ENCODE measurements at regions not wholly inside any gene's neighbourhood (a gene's known extent, or its start where the extent isn't known, plus 50 kb on each side); places are given as distances from the start of the nearest gene placed in this dataset.

- DNase-seq = peak; percentile 22
These were observed 55.8 kb upstream of the SHC3 start for GRCh38 chr9:89234205-89235067.

- DNase-seq = no peak
These were observed 58.4 kb upstream of the SHC3 start for GRCh38 chr9:89236955-89237573.

- no peak for DNase-seq
These were observed 59.8 kb upstream of the SHC3 start for GRCh38 chr9:89238424-89238823.

GRCh38 chr9:89243296-89244061 is 64.9 kb upstream of the SHC3 start:
- DNase-seq = no peak

GRCh38 chr9:89246840-89247239 is 64.2 kb upstream of the CKS2 start:
- no peak for DNase-seq

DNA sequence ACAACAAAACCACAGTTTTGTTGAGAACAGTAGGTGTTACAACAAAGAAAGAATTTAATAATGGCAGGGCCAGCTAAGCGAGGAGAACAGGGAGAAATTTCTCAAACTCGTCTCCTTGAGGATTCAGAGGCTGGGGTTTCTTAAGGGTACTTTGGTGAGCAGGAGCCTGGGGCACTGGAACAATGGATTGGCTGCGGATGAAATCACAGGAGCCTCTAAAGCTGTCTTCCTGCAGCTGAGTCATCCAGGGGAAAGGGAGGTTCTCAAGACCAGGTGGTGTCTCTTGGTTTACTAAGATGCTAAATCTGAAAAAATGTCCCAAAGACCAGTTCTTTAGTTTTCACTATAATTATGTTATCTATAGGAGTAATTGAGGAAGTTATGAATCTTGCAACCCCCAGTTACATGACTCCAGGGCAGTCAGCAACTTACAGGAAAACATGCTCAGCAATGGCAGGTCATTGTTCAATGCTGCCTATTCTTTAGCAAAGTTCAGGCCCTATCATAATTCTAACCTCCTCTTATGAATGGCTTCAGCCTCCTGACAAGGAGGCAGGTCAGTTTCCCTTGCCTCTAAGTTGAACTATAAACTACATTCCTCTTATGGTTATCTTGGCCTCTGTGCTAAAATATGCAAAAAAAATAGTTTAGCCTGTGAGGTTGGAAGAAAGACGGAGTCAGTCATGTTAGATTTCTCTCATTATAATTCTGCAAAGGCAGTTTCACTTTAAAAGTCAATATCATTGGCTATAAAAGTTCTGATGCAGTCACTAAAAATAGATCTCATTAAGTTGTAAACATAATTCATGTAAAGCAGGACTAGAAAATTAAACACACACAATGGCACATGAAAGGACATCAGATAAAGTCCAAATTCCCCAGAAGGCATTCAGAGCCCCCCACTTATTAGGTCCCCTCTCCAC is 63.3 kb upstream of the CKS2 start:
- DNase-seq = no peak

GRCh38 chr9:89249001-89249400 is 62.0 kb upstream of the CKS2 start:
- DNase-seq = no peak

GRCh38 chr9:89252651-89253267 is 58.2 kb upstream of the CKS2 start:
- DNase-seq = no peak

DNA sequence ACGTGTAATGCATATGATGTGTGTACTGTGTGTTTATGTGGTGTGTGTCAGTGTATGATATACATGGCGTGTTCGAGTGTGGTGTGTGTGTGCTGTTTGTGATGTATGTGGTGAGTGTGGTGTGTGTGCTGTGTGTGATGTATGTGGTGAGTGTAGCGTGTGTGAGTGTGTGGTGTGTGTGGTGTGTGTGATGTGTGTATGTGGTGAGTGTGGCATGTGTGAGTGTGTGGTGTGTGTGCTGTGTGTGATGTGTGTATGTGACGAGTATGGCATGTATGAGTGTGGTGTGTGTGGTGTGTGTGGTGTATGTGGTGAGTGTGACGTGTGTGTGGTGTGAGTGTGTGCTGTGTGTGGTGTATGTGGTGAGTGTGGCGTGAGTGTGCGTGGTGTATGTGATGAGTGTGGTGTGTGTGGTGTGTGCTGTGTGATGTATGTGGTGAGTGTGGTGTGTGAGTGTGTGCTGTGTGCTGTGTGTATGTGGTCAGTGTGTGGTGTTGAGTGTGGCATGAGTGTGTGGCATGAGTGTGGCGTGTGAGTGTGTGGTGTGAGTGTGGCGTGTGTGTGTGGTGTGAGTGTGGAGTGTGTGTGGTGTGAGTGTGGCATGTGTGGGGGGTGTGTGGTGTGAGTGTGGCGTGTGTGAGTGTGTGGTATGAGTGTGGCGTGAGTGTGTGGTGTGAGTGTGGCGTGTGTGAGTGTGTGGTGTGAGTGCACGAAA is 56.8 kb upstream of the CKS2 start:
- no peak for DNase-seq

GRCh38 chr9:89254773-89255125 is 56.2 kb upstream of the CKS2 start:
- peak; percentile 12 for DNase-seq

- no peak for DNase-seq
These were observed 54.8 kb upstream of the CKS2 start for GRCh38 chr9:89256225-89256624.

GRCh38 chr9:89256642-89257041 is 54.4 kb upstream of the CKS2 start:
- DNase-seq = no peak

DNA sequence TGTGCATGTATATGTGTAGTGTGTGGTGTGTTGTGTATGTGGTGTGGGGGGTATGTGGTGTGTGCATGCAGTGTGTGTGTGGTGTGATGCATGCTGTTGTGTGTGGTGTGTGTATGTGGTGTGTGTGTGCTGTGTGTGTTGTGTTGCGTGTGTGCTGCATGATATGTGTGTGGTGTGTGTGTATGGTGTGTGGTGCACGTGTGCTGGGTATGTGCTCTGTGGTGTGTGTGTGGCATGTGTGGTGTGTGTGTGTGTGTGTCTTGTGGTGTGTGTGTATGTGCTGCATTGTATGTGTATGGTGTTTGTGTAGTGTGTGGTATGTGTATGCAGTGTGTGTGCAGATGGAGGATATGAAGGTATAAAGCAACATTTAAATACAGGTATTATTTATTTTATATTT is 50.5 kb upstream of the CKS2 start:
- no peak for DNase-seq

Data from hematopoietic multipotent progenitor cell treated with erythropoietin and hydrocortisone succinate and interleukin-3 and kit ligand, for 6 days (in vitro differentiated cells).